CD4-positive, alpha-beta T cell (primary cell): ENCODE measurements at regions not wholly inside any gene's neighbourhood (a gene's known extent, or its start where the extent isn't known, plus 50 kb on each side); places are given as distances from the start of the nearest gene placed in this dataset.

ENCODE experiments used
- ATAC-seq: fragments of 200-7000 bp; cut with Tn5 transposase; one replicate; pipeline ENCODE4 v1.10.0; 2022; ENCODE audit warnings: mild to moderate bottlenecking; ENCODE audit not compliant: poor library complexity
- CTCF ChIA-PET: fragments of 350-600 bp; sonication (Branson Sonifier 250); formaldehyde crosslinking; loops from one replicate; lab custom pipeline; 2021; ENCODE audit warnings: antibody characterized with exemption, inconsistent platforms; lab: Charles Lee
- POLR2A ChIA-PET: fragments of 350-600 bp; sonication (Branson Sonifier 250); formaldehyde crosslinking; loops from one replicate; lab custom pipeline; 2021; ENCODE audit warnings: antibody characterized with exemption, inconsistent platforms; lab: Charles Lee
- DNase-seq, 14 experiments: peaks; one replicate each; pipeline ENCODE4 v3.0.0-alpha.2; 2013 to 2020; ENCODE audit warnings: mixed read lengths in 2 of 14
- H3K27ac ChIP-seq, 2 donors: one replicate each; pipeline versions ENCODE4 v1.5.1 to v1.7.0; 2013; ENCODE audit warnings: low read length in 2 of 2, low read depth in 1 of 2, mild to moderate bottlenecking in 1 of 2
- H3K27me3 ChIP-seq, 2 experiments: 1 replicate in 1 of 2; 2 replicates in 1 of 2; pipeline versions ENCODE4 v1.6.1 to v1.7.0; 2013; ENCODE audit warnings: low read length in 2 of 2, control low read depth in 1 of 2, mild to moderate bottlenecking in 1 of 2, moderate library complexity in 1 of 2; ENCODE audit not compliant: insufficient read depth in 2 of 2, control insufficient read depth in 1 of 2
- H3K36me3 ChIP-seq: one replicate; pipeline ENCODE4 v1.6.1; 2013; ENCODE audit warnings: low read length, control low read depth; ENCODE audit not compliant: insufficient read depth
- H3K4me1 ChIP-seq: one replicate; pipeline ENCODE4 v1.6.1; 2013; ENCODE audit warnings: low read length, control low read depth; ENCODE audit not compliant: insufficient read depth
- H3K4me3 ChIP-seq: one replicate; pipeline ENCODE4 v1.5.1; 2013; ENCODE audit warnings: mild to moderate bottlenecking, low read length, moderate library complexity
- H3K9me3 ChIP-seq, 2 experiments: 1 replicate in 1 of 2; 2 replicates in 1 of 2; pipeline versions ENCODE4 v1.6.1 to v1.7.0; 2013; ENCODE audit warnings: low read length in 2 of 2, mild to moderate bottlenecking in 2 of 2, control low read depth in 1 of 2, moderate library complexity in 1 of 2; ENCODE audit not compliant: control insufficient read depth in 1 of 2, insufficient read depth in 1 of 2
- H3K27ac Mint-ChIP-seq: one replicate; pipeline ENCODE4 v1.8.0; 2020; ENCODE audit warnings: mixed read lengths
- H3K27me3 Mint-ChIP-seq: one replicate; pipeline ENCODE4 v1.8.0; 2021; ENCODE audit warnings: mixed read lengths
- H3K36me3 Mint-ChIP-seq: one replicate; pipeline ENCODE4 v1.8.0; 2021; ENCODE audit warnings: low read depth, mixed read lengths
- H3K4me1 Mint-ChIP-seq: one replicate; pipeline ENCODE4 v1.8.0; 2021; ENCODE audit warnings: low read depth, mixed read lengths
- H3K4me3 Mint-ChIP-seq: one replicate; pipeline ENCODE4 v1.8.0; 2020; ENCODE audit warnings: mild to moderate bottlenecking, mixed read lengths
- H3K9me3 Mint-ChIP-seq: one replicate; pipeline ENCODE4 v1.8.0; 2020; ENCODE audit warnings: mixed read lengths
- intact Hi-C, 2 experiments: fragments of 100-400 bp; cut with DNase I in 1 of 2; cut with micrococcal nuclease in 1 of 2; formaldehyde crosslinking; loops; one replicate each; pipeline versions ENCODE4 v1.15.1 to v1.9.0; 2023 to 2025; cut with DNase I, micrococcal nuclease
- TF ChIP-seq, protein P1 (sequence below): fragments of 200-600 bp; IDR thresholded peaks from one replicate; pipeline ENCODE4 v1.8.0; 2022; ENCODE audit warnings: antibody characterized with exemption, mild to moderate bottlenecking

DNA sequence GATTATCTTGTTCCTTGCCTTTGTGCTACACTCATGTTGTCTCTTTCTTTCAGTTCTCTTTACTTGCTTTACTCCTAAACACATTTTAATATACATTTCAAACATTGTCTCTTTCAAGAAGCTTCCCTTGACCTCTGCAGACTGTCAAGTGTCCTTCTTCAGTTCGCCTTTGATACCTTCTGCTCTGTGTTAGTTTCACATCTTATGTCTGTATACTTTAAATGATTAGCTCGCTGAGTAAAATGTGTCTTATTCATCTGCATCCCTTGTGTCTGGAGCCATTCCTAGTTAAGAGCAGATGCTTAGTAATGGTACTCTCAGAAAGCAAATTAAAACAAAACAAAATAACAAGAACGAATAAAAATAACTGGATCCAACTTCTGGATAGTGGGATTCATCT is 303.3 kb downstream of the S1PR1 start:
- Histone ChIP-seq H3K27me3 (peaks cover 0 to 7% of the 10 kb centered on the region in 2 experiments), H3K27ac (no peak overlapping the region), H3K9me3 (no peaks in the 10 kb centered on the region), H3K4me3 (no peak overlapping the region), H3K4me1 (no peaks in the 10 kb centered on the region), H3K36me3 (no peaks in the 10 kb centered on the region)
- ChIA-PET POLR2A (no interaction called here), CTCF (no interaction called here)
- DNase-seq (no peak), ATAC-seq (no peak)
- H3K4me1 Mint-ChIP-seq, result no peaks in the 10 kb centered on the region
- TF ChIP-seq, protein P1, sequence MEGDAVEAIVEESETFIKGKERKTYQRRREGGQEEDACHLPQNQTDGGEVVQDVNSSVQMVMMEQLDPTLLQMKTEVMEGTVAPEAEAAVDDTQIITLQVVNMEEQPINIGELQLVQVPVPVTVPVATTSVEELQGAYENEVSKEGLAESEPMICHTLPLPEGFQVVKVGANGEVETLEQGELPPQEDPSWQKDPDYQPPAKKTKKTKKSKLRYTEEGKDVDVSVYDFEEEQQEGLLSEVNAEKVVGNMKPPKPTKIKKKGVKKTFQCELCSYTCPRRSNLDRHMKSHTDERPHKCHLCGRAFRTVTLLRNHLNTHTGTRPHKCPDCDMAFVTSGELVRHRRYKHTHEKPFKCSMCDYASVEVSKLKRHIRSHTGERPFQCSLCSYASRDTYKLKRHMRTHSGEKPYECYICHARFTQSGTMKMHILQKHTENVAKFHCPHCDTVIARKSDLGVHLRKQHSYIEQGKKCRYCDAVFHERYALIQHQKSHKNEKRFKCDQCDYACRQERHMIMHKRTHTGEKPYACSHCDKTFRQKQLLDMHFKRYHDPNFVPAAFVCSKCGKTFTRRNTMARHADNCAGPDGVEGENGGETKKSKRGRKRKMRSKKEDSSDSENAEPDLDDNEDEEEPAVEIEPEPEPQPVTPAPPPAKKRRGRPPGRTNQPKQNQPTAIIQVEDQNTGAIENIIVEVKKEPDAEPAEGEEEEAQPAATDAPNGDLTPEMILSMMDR, result no peak
- peaks cover 16% of the 10 kb centered on the region for H3K27me3 Mint-ChIP-seq
- H3K4me3 Mint-ChIP-seq, result no peak overlapping the region
- H3K36me3 Mint-ChIP-seq, result no peaks in the 10 kb centered on the region
- intact Hi-C loops, result no loop called here
- no peak overlapping the region for H3K27ac Mint-ChIP-seq
- H3K9me3 Mint-ChIP-seq, result no peaks in the 10 kb centered on the region

DNA sequence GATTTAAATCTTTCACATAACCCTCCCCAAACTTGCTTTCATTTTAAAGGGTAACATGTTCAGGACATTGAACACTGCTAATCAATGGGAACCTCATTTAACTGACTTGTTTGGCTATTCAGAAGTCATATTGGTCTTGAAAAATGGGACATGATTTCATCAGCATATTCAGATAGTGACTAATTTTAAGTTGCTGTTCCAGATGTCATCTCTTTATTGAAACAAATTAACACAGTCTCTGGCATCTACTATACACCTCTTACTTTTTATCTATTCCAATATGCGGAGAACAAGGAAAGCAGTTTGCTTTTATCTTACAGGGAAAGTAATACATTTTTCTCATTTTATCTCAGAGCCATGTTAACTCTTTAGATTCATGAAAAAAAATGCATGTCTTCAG is 310.1 kb downstream of the S1PR1 start:
- no peak overlapping the region for H3K27ac ChIP-seq
- Mint-ChIP-seq H3K36me3 (no peaks in the 10 kb centered on the region), H3K27ac (no peak overlapping the region), H3K4me3 (no peak overlapping the region), H3K9me3 (no peaks in the 10 kb centered on the region), H3K27me3 (no peaks in the 10 kb centered on the region), H3K4me1 (no peaks in the 10 kb centered on the region)
- CTCF ChIA-PET, result no interaction called here
- POLR2A ChIA-PET, result no interaction called here
- intact Hi-C loops, result no loop called here
- no peak for ATAC-seq
- H3K4me3 ChIP-seq, result no peak overlapping the region
- no peaks in the 10 kb centered on the region for H3K27me3 ChIP-seq
- H3K9me3 ChIP-seq, result no peaks in the 10 kb centered on the region
- DNase-seq, result no peak
- H3K36me3 ChIP-seq, result no peaks in the 10 kb centered on the region
- no peaks in the 10 kb centered on the region for H3K4me1 ChIP-seq
- TF ChIP-seq, protein P1, result no peak

DNA sequence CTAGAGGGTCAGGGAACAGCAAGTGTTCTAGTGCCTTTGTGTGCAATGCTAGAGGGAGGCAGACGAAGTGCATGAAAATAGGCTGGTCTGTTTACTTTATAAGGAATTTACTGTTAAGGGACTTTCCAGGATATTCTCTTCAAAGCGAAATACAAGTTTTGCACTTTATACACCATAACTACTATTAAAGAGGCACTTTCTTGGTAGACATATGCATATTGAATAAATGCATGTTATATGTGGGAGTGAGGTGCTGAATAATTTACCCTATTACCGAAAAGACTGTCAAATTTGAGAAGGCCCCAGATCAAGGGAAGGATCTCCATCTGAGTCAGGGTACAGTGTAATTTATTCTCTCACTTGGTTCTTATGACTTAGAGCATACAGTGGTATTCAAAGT is 310.5 kb downstream of the S1PR1 start:
- no peak overlapping the region for H3K27ac ChIP-seq
- no peaks in the 10 kb centered on the region for H3K4me1 Mint-ChIP-seq
- H3K4me1 ChIP-seq, result no peaks in the 10 kb centered on the region
- no peaks in the 10 kb centered on the region for H3K27me3 ChIP-seq
- H3K36me3 Mint-ChIP-seq, result no peaks in the 10 kb centered on the region
- H3K9me3 ChIP-seq, result no peaks in the 10 kb centered on the region
- no peak overlapping the region for H3K4me3 Mint-ChIP-seq
- ChIA-PET POLR2A (no interaction called here), CTCF (no interaction called here)
- no peak overlapping the region for H3K4me3 ChIP-seq
- TF ChIP-seq, protein P1, result no peak
- H3K9me3 Mint-ChIP-seq, result no peaks in the 10 kb centered on the region
- intact Hi-C loops, result no loop called here
- no peaks in the 10 kb centered on the region for H3K36me3 ChIP-seq
- ATAC-seq (no peak), DNase-seq (no peak)
- H3K27ac Mint-ChIP-seq, result no peak overlapping the region
- no peaks in the 10 kb centered on the region for H3K27me3 Mint-ChIP-seq
